ENCODE measurements at regions not wholly inside any gene's neighbourhood (a gene's known extent, or its start where the extent isn't known, plus 50 kb on each side); places are given as distances from the start of the nearest gene placed in this dataset.
A peak's percentile ranks its signal among the peaks of the same experiment; 100 is the strongest.

DNA sequence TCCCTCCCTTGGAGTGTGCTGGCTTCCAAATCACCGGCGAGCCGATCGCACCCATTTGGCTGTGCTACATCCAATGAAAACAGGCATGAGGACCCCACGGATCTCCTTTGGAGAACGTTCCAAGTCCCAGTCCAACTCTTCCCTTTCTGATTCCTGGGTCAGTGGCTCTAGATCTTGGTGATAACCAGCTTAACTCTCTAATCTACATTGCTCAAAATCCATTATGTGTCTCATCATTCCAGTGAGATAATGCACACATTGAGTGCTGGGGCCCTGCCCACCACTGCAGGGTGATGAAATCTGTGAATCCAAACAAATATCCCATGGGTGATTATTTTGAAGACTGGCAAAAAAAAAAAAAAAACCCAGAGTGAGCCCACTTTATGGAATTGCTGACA lies 232.7 kb upstream of the COPS8 start:
- TF ChIP-seq GATA3 (IDR thresholded peaks at IDR 0.05; ENCODE audit: low read depth, low read length) (no peak), GATA2 (IDR thresholded peaks at IDR 0.05; ENCODE audit: low read depth, low read length) (peak; percentile 68; the same call in 1 of the 2 replicates)

All from SH-SY5Y (cell line).